Raji (cell line): ENCODE measurements at regions not wholly inside any gene's neighbourhood (a gene's known extent, or its start where the extent isn't known, plus 50 kb on each side); places are given as distances from the start of the nearest gene placed in this dataset.

Experiments used
- POLR2A ChIP-seq: IDR thresholded peaks from 2 replicates; pipeline ENCODE4 v1.6.1; 2011; ENCODE audit warnings: low read depth, low read length, control low read depth; ENCODE audit not compliant: insufficient read depth

DNA sequence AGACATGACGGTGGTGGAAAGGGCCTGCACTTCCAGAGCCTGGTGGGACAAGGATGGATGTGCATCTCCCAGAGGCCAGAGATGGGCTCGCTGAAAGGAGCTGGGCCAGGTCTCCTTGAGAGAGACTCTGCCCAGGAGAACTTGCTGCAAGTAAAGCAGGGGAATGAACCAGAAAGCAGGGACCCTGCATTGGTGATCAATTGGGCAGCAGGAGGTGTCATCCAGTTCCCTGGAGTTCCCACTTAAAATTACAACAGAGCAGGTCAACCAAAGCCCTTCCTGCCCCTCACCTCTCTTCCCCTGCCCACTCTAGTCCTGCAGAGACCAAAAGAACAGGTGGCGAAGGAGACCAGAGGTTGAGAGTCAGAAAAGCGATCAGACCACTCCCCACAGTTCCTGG lies 69.7 kb upstream of the CAB39 start:
- TF ChIP-seq POLR2A, result no peak

DNA sequence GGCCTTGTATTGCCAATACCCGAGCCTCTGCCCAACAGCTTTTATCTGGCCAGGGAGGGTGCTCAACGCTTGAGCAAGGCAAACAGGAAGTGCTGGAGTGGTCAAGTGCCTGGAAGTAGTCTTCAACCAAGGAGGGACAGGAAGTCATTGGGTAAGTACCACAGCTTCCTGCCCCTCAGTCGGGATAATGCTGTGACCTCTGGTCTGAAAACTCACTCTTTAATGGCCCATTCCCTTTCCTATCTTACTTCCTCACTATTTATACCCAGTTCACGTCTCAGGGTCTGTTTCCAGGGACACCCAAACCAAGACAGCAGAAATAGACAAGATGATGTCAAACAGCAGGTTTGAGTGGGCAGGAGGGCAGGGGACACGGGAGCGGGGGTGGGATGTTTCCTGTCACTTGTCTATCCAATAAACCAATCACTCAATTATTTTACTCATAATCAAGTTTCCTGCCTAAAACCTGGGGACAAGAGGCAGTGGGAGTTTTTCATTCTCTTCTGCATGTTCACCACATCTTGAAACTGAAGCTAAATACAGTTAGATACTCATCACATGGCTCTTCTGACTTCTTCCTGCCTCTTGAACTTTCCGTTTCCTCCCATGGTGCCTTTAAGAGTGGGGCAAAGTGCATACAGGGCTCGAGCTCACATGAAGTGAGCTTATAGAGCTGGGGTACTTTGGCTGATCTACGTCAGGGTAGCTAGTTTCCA lies 68.9 kb upstream of the CAB39 start:
- TF ChIP-seq POLR2A, result no peak

GRCh38 chr2:230644356-230644935 lies 68.2 kb upstream of the CAB39 start:
- TF ChIP-seq POLR2A, result no peak

DNA sequence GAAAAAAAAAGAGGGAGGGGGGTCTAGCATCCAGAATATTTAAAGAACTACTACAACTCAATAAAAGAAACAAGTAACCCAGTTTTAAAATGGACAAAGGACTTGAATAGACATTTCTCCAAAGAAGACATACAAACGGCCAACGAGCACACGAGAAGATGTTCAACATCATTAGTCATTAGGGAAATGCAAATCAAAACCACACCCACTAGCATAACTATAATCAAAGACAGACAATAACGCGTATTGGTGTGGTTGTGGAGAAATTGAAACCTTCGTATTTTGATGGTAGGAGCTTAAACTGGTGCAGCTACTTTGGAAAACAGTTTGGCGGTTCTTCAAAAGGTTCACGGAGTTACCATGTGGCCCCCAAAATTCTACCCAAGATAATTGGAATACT lies 64.3 kb upstream of the CAB39 start:
- no peak for TF ChIP-seq POLR2A

GRCh38 chr2:230650585-230651137 lies 62.0 kb upstream of the CAB39 start:
- TF ChIP-seq POLR2A, result no peak

- TF ChIP-seq POLR2A, result no peak
Observed at GRCh38 chr2:230654057-230654456, 58.6 kb upstream of the CAB39 start.

- no peak for TF ChIP-seq POLR2A
Observed at GRCh38 chr2:230657462-230657861, 55.2 kb upstream of the CAB39 start.

GRCh38 chr2:230657906-230658305 lies 54.7 kb upstream of the CAB39 start:
- no peak for TF ChIP-seq POLR2A

GRCh38 chr2:230658577-230658876 lies 54.1 kb upstream of the CAB39 start:
- no peak for TF ChIP-seq POLR2A

DNA sequence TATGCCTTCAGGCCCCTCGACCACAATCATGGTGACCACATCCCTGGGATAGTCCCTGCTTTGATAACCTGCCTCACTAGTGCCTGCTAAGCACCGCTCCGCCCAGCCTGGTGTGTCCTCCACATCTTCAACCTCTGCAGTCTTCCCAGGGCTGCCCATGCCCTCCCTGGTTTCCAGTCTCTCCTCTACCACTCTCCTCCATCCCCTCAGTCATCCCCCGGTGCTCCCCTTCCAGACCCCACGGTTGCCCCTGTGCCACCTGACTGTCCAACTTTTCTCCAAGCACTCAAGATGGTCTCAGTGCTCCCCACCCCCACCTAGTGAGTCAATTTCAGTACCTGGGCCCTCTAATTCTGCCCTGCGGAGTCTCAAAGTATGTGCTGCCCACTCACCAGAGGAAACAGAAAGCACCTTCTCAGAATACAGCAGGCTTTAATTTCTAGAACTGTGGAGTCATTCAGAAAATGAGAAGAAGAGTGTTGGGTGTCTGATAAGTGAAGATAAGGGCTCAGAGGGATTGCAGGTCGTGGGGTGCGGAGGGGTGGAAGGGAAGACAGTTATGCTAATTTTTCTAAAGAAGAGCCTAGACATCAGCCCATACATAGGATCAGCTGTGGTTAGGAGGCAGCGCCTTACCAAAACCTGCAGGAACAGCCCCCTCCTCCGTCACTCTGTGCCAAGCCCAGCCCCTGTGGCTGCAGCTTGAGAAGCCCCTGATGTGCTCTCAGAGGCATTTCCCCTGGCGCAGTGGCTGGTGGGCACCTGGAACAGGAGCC lies 53.6 kb upstream of the CAB39 start:
- no peak for TF ChIP-seq POLR2A

DNA sequence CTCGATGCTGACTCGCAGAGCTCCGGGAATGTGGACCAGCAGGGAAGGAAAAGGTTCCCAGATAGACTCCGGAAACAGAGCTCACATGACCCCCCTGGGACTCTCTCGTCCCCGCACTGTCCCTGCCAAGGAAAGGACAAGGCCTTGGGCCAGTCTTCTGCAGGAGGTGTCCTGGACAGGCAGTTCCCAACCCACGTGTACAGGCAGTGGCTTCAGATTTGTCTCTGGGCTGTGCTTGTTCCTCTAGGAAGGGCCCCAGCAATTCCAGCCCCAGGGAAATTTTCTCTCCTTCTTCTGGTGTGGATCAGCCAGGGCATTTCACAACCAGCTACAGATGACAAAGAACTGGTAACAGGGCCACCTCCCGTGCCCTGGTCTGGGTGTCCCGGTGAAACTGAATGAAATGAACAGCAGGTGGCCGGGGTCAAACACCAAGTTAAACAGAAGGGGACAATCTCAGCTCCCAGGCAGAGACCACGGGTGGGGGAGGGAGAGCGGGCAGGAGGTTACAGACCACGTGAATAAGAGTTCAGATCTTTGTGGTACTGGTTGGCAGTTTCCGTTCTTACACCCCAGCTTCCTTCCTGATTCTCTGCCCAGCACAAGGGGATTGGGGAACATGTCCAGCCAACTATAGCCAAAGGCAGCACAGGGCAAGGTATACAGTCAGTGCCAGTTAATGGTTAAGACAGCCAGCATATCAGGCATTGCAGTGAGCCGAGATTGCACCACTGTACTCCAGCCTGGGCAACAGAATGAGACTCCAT lies 52.2 kb upstream of the CAB39 start:
- TF ChIP-seq POLR2A, result no peak

DNA sequence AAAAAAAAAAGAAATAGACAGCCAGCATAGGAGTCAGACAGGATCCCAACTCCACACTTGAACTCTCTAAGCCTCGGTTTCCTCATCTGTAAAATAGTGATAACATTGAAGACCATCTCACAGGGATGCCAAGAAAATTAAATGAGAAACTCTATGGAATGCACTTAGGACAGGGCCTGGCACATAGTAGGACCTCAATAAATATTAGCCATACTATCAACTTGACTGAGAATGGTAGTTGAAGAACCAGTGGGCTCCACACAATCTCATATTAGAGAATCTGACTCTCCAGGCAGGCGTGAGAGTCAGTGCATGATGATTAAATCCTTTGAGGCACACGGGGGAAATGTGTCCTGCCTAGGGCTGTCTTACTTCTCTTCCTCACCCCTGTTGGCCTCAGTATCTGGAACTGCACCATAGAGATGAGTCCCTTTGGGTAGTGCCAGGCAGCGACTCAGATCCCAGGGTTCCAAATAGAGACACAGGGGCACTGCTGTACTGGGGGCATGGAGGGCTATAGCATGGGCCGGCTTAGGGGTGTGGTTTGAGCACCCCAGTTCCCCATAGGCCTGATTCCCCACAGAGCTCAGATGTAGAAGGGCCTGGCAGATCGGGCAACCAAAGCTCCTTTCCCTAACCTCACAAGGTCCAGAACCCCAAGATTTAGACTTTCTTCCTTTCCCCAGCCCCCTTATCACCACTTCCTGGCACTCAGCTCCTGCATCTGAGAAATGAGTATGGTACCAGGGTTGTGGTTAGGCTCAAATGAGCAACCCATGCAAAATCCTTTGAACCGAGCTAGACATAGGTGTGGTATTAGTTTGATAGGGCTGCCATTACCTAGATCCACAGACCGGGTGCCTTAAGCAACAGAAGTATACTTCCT lies 51.3 kb upstream of the CAB39 start:
- no peak for TF ChIP-seq POLR2A
